ENCODE measurements at regions not wholly inside any gene's neighbourhood (a gene's known extent, or its start where the extent isn't known, plus 50 kb on each side); places are given as distances from the start of the nearest gene placed in this dataset.

- no peak for DNase-seq
Observed at GRCh38 chr4:173834151-173834550, 304.1 kb upstream of the HAND2 start.

GRCh38 chr4:173829565-173829964, 299.5 kb upstream of the HAND2 start:
- no peak for DNase-seq

- peak; percentile 11 for DNase-seq
Observed at GRCh38 chr4:173827707-173828106, 297.7 kb upstream of the HAND2 start.

- DNase-seq: no peak
Observed at GRCh38 chr4:173821876-173822275, 291.8 kb upstream of the HAND2 start.

DNA sequence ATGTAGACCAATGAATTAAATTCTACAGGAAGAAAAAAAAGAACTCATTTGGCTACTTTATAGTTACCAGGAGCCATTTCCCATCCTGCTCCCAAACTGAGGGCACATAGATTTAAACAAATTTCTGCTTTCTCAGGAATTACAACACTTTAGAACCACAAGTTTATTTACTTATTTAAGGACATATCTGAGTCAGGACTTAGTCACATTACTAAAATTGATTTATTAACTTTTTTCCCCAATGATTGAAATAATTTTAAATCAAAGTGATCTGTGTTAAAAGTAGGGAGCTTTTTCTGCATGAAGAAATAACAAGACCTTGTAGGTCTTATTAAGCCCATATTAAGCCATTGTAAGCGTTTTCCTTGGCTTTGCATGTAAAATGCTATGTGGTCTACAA, 291.0 kb upstream of the HAND2 start:
- DNase-seq: no peak

DNA sequence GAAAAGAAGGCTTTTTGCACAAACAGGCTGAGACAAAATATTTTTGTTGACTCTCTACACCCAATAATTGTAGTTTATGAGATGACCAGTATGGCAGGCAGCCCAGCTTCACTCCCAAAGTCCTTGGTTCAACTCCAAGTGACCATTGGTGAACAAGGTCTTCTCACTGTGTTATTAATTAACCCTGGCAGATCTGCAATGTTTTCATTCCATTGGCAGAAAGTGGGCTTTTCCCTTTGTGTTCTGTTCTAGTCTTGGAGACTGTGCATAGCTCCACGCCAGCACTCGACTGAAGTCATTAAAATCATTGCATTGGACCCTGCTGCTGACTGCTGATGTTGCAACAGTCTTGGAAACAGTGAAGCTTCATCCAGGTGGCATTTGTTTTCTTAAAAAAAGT, 277.3 kb upstream of the HAND2 start:
- DNase-seq: no peak

- no peak for DNase-seq
Observed at GRCh38 chr4:173805884-173806283, 275.9 kb upstream of the HAND2 start.

- no peak for DNase-seq
Observed at GRCh38 chr4:173802662-173803022, 272.6 kb upstream of the HAND2 start.

GRCh38 chr4:173801876-173802661, 272.0 kb upstream of the HAND2 start:
- DNase-seq: peak; percentile 58

DNA sequence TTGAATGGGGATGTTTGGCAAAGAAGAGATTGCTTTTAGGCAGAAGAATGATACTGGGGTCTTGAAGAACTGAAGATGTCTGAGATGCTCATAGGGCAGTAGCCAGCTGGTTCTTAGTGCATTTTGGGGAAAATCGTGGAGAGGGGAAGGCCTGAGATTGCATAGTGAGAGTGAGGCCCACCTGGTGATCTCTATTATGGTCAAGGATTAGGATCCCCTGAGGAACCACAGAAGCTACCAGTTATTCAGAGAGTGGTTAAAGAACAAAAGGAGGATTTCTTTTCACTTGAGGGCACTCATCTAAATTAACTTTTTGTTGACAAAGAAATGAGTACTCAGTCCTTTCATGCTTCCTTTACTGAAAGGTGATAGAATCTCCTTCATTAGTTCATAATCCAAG, 271.3 kb upstream of the HAND2 start:
- DNase-seq: no peak

GRCh38 chr4:173797296-173797695, 267.3 kb upstream of the HAND2 start:
- DNase-seq: no peak

DNA sequence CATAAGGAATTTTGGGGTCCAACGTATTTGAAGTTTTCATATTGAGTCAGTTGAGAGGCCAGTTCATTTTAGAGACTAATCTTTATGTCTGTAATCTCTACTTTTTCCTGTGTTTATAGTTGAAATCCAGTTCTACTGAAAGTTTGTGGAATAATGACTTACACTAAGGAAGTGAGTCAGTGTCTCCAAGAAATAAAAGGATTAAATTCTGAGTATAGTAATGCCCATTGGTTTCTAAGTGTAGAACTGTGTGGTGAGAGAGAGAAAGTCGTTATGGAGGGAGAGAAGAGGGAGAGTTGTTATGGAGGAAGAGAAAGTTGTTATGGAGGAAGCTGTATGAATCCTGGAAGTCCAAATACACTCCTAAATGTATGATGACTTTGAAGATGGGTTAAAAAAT, 264.6 kb upstream of the HAND2 start:
- no peak for DNase-seq

DNA sequence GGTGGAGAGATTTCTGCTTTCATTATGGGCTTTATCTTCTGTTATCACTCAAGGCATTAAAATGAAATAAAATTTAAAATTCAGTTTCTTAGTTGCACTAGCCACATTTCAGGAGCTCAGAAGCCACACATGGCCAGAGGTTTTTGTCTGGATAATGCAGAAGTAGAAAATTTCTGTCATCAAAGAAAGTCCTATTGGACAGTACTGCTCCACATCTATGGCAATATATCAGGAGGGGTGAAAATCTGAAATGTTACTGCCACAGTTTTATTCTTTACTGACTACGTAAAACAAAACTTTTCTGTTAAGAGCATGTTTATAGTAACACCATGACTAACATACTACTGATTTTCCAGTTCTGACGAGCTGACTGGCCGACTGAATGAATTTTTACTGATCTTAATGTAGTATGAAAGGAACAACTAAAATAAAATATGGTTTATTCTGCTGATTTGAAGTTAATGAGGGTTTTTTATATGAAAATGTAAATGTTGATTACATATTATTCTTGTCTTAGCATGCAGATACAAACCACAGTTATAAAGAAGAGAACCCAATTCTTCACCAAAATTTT, 264.0 kb upstream of the HAND2 start:
- no peak for DNase-seq

- DNase-seq: peak; percentile 43
Observed at GRCh38 chr4:173782660-173783059, 252.6 kb upstream of the HAND2 start.

GRCh38 chr4:173777921-173778320, 247.9 kb upstream of the HAND2 start:
- DNase-seq: no peak

- no peak for DNase-seq
Observed at GRCh38 chr4:173777421-173777820, 247.4 kb upstream of the HAND2 start.

- no peak for DNase-seq
Observed at GRCh38 chr4:173769568-173769967, 239.5 kb upstream of the HAND2 start.

DNA sequence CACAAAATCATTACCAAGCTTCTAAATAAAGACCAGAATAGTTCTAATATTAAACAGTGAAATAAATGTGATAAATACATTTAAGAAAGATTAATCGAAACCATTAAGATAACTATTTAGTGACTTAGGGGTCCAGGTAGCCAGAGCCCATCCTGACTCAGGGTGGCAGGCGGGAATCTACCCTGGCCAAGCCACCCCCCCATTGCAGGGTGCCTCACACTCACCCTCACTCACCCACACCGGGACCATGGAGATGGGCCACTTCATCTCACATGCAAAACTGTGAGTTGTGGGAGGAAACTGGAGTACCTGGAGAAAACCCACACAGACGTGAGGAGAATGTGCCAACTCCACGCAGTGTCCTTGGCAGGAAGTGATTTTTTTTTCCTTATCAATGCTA, 237.6 kb upstream of the HAND2 start:
- DNase-seq: no peak

DNA sequence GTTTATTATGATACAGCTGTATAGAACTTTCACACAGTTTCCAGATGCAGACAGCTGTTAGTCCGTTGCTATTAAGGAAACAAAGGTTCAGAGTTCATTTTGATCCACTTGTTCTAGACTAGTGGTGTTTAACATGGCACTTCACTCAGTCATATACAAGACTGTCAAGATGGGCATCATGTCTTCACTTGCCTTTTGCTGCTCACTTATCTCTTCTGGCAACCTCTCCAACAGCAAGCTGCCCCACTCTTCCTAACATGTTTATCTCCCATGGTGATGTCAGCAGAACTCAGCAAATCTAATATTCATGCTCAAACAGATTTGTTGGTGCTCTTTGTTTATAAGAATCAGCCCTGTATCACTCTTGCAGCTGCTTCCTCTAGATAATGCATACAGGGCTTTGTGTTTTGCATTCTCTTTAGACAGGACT, 236.2 kb upstream of the HAND2 start:
- DNase-seq: no peak

GRCh38 chr4:173765751-173766150, 235.7 kb upstream of the HAND2 start:
- no peak for DNase-seq

DNA sequence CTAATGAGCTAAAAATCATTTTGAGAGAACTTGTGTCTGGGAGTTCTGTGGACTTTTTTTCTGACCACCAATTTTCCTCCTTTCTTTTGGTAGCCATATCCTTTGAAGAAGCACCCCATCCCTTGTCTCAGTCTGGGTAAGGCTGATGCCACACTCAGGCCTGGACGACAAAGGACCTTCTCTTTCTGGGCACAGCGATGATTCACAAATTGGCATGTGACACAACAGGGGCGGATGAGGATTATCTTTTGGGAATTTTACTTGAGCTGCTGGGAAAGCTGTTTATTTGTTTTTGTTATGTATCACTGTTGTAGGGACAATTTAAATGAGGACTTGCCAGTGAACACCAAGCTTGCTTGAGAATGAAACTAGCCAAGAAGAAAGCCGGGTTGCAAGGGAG, 233.4 kb upstream of the HAND2 start:
- DNase-seq: no peak

DNA sequence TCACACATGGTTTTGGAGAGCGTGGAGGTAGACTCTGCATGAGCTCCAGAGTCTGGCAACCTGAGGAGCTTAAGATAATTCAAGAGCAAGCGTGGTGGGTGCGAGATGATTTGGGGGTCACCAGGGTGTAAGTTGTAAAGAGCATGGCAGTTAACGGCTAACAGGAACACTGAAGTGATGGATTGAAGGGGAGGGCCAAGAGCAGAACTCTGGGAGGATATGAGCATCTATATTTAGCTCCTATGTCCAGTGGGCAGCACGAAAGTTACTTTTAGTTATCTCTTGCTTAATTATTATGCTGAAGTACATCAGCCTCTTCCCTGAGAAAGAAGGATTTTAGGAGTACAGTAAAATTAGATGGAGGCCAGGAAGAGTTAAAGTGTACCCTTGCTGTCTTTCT, 231.9 kb upstream of the HAND2 start:
- DNase-seq: no peak

GRCh38 chr4:173761236-173761635, 231.2 kb upstream of the HAND2 start:
- DNase-seq: no peak

DNA sequence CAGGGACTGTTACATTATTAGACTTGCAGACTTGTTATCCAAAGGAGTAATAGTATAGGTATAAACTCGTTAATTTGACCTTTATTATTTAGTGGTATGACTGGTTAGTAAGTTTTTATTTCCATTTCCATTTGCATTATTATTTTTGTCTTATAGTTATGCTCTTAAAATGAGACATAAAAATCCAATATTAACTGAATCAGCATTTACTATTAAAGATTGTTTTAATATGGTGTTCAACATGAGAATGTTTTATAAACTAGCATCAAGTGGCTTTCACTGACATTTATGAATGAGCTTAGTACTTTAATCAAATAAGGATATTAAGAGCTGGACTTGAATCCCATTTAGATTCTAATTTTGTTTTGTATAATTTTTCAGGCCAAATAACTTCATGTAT, 228.1 kb upstream of the HAND2 start:
- no peak for DNase-seq

- DNase-seq: no peak
Observed at GRCh38 chr4:173753408-173753807, 223.4 kb upstream of the HAND2 start.
